Lower lobe of right lung (tissue), 2 donors: ENCODE measurements at regions not wholly inside any gene's neighbourhood (a gene's known extent, or its start where the extent isn't known, plus 50 kb on each side); places are given as distances from the start of the nearest gene placed in this dataset.

Experiments
- ATAC-seq, 2 donors: fragments of 200-7000 bp; cut with Tn5 transposase; one replicate each; pipeline ENCODE4 v1.9.1; 2020 to 2022; ENCODE audit warnings: mild to moderate bottlenecking in 2 of 2, moderate library complexity in 2 of 2
- DNase-seq: peaks from one replicate; pipeline ENCODE4 v3.0.0-alpha.2; 2020
- H3K27ac ChIP-seq: fragments of 200-600 bp; one replicate; pipeline ENCODE4 v1.8.0; 2022
- H3K27me3 ChIP-seq: fragments of 200-600 bp; one replicate; pipeline ENCODE4 v1.8.0; 2022; ENCODE audit warnings: low read depth
- H3K36me3 ChIP-seq: fragments of 200-600 bp; one replicate; pipeline ENCODE4 v1.8.0; 2022; ENCODE audit warnings: mild to moderate bottlenecking
- H3K4me1 ChIP-seq: fragments of 200-600 bp; one replicate; pipeline ENCODE4 v1.8.0; 2022
- H3K4me3 ChIP-seq: fragments of 200-600 bp; one replicate; pipeline ENCODE4 v1.8.0; 2022; ENCODE audit warnings: mild to moderate bottlenecking
- H3K9me3 ChIP-seq: fragments of 200-600 bp; one replicate; pipeline ENCODE4 v1.8.0; 2022
- CTCF ChIP-seq: fragments of 200-600 bp; IDR thresholded peaks from one replicate; pipeline ENCODE4 v1.8.0; 2022; ENCODE audit warnings: antibody characterized with exemption, mild to moderate bottlenecking
- intact Hi-C: fragments of 100-400 bp; cut with DNase I; formaldehyde crosslinking; loops from one replicate; pipeline ENCODE4 v1.11.0; 2022
- donor health status: DM: no; HTN: yes; CAD: no; lungs with severe emphysema.

- no peaks in the 10 kb centered on the region for H3K27me3 ChIP-seq
- no peak for DNase-seq
- intact Hi-C loops: loop anchor here (10.0 kb wide), 1 partner anchor 369 kb away; no protein-coding TSS in a partner anchor
- no peak for TF ChIP-seq CTCF
- H3K27ac ChIP-seq: no peak overlapping the region
- ATAC-seq: no peak
- no peaks in the 10 kb centered on the region for H3K9me3 ChIP-seq
- H3K4me3 ChIP-seq: no peak overlapping the region
- H3K36me3 ChIP-seq: no peaks in the 10 kb centered on the region
- H3K4me1 ChIP-seq: no peaks in the 10 kb centered on the region
Measured at GRCh38 chr13:73335944-73336343, 277.1 kb downstream of the KLF5 start.

- no peak for TF ChIP-seq CTCF
- H3K27ac ChIP-seq: no peak overlapping the region
- no peaks in the 10 kb centered on the region for H3K9me3 ChIP-seq
- no peaks in the 10 kb centered on the region for H3K27me3 ChIP-seq
- ATAC-seq (no peak), DNase-seq (no peak)
- H3K4me3 ChIP-seq: no peak overlapping the region
- no peaks in the 10 kb centered on the region for H3K4me1 ChIP-seq
- no peaks in the 10 kb centered on the region for H3K36me3 ChIP-seq
- intact Hi-C loops: loop anchor here (10.0 kb wide), 1 partner anchor 370 kb away; no protein-coding TSS in a partner anchor
Measured at GRCh38 chr13:73335210-73335609, 276.4 kb downstream of the KLF5 start.

- no peaks in the 10 kb centered on the region for H3K36me3 ChIP-seq
- H3K9me3 ChIP-seq: no peaks in the 10 kb centered on the region
- intact Hi-C loops: loop anchor here (10.0 kb wide), 1 partner anchor 370 kb away; no protein-coding TSS in a partner anchor
- H3K27me3 ChIP-seq: no peaks in the 10 kb centered on the region
- DNase-seq: no peak
- no peaks in the 10 kb centered on the region for H3K4me1 ChIP-seq
- ATAC-seq: no peak
- H3K27ac ChIP-seq: no peak overlapping the region
- no peak overlapping the region for H3K4me3 ChIP-seq
- TF ChIP-seq CTCF: no peak
Measured at GRCh38 chr13:73334445-73334844, 275.6 kb downstream of the KLF5 start.

GRCh38 chr13:73331556-73331955 lies 272.8 kb downstream of the KLF5 start:
- H3K27ac ChIP-seq: no peak overlapping the region
- intact Hi-C loops: loop anchor here (10.0 kb wide), 1 partner anchor 373 kb away; no protein-coding TSS in a partner anchor
- no peak for TF ChIP-seq CTCF
- no peaks in the 10 kb centered on the region for H3K9me3 ChIP-seq
- no peaks in the 10 kb centered on the region for H3K27me3 ChIP-seq
- no peak overlapping the region for H3K4me3 ChIP-seq
- H3K36me3 ChIP-seq: no peaks in the 10 kb centered on the region
- no peaks in the 10 kb centered on the region for H3K4me1 ChIP-seq
- ATAC-seq: no peak
- DNase-seq: no peak

GRCh38 chr13:73329355-73329754 lies 270.6 kb downstream of the KLF5 start:
- no peak for ATAC-seq
- intact Hi-C loops: no loop called here
- H3K4me3 ChIP-seq: no peak overlapping the region

More at GRCh38 chr13:73329355-73329754, 270.6 kb downstream of the KLF5 start:
- Histone ChIP-seq H3K27me3 (no peaks in the 10 kb centered on the region), H3K27ac (no peak overlapping the region), H3K4me1 (no peaks in the 10 kb centered on the region), H3K36me3 (no peaks in the 10 kb centered on the region), H3K9me3 (no peaks in the 10 kb centered on the region)
- no peak for TF ChIP-seq CTCF
- no peak for DNase-seq
